K562 (cell line): ENCODE measurements at regions not wholly inside any gene's neighbourhood (a gene's known extent, or its start where the extent isn't known, plus 50 kb on each side); places are given as distances from the start of the nearest gene placed in this dataset.

ENCODE experiments used
- ATAC-seq: fragments of 200-7000 bp; cut with Tn5 transposase; 3 replicates; pipeline ENCODE4 v1.9.1; 2020; ENCODE audit warnings: moderate library complexity
- BruUV-seq: library from RNA; stranded (reverse); fragments of 400-500 nt; replicated peaks from 2 replicates; lab custom pipeline; 2021; lab: Mats Ljungman, UMichigan
- CTCF ChIA-PET: fragments of 300-600 bp; formaldehyde crosslinking; extraction: SDS; loops from one replicate; lab custom pipeline; 2021; ENCODE audit warnings: low intra/inter-chr PET ratio; lab: Yijun Ruan, JAX
- POLR2A ChIA-PET: fragments of 300-600, 350-650 bp; sonication (Branson Sonifier 250); formaldehyde crosslinking; extraction: SDS; loops from one replicate; lab custom pipeline; 2021; ENCODE audit warnings: antibody characterized with exemption, inconsistent platforms; lab: Yijun Ruan, JAX
- DNase-seq, 4 experiments: peaks; one replicate each; pipeline versions ENCODE4 v3.0.0 to v3.0.0-alpha.2; 2011 to 2018; ENCODE audit warnings: low spot score in 3 of 4, mixed read lengths in 3 of 4; ENCODE audit errors: extremely low read depth in 1 of 4
- FAIRE-seq: peaks from 2 replicates; lab custom pipeline; 2011; peaks lifted over from hg19 to GRCh38; lab: Jason Lieb, UNC
- H2AFZ ChIP-seq: 2 replicates; pipeline ENCODE4 v1.6.0; 2011; ENCODE audit warnings: low read depth, low read length, control low read depth, inconsistent platforms
- H3K27ac ChIP-seq: fragments of 200-600 bp; 3 replicates; pipeline ENCODE4 v1.8.0; 2011; ENCODE audit warnings: low read depth, mild to moderate bottlenecking, control low read depth, inconsistent platforms, low read length, moderate library complexity, mixed read lengths; ENCODE audit errors: extremely low read depth
- H3K27me3 ChIP-seq, 2 experiments: fragments of 300-600 bp in 1 of 2; 2 replicates in 1 of 2; 3 replicates in 1 of 2; pipeline versions ENCODE4 v1.6.0 to v1.8.0; 2011; ENCODE audit warnings: inconsistent platforms in 2 of 2, low read length in 2 of 2, mild to moderate bottlenecking in 1 of 2, mixed read lengths in 1 of 2, moderate library complexity in 1 of 2; ENCODE audit not compliant: control insufficient read depth in 2 of 2, insufficient read depth in 2 of 2
- H3K36me3 ChIP-seq: fragments of 300-600 bp; 3 replicates; pipeline ENCODE4 v1.8.0; 2011; ENCODE audit warnings: mild to moderate bottlenecking, low read length, inconsistent platforms; ENCODE audit not compliant: control insufficient read depth, insufficient read depth
- H3K4me1 ChIP-seq, 2 experiments: fragments of 200-600 bp in 1 of 2; replicated peaks in 1 of 2; 2 replicates in 1 of 2; 3 replicates in 1 of 2; pipeline versions ENCODE4 v1.5.1 to v1.8.0; 2011; ENCODE audit warnings: inconsistent platforms in 2 of 2, low read length in 2 of 2, mild to moderate bottlenecking in 1 of 2, mixed read lengths in 1 of 2, moderate library complexity in 1 of 2; ENCODE audit not compliant: control insufficient read depth in 2 of 2, insufficient read depth in 2 of 2
- H3K4me2 ChIP-seq: 2 replicates; pipeline ENCODE4 v1.6.1; 2011; ENCODE audit warnings: low read length, control low read depth, inconsistent platforms, mixed read lengths; ENCODE audit not compliant: insufficient read depth
- H3K4me3 ChIP-seq: fragments of 200-600 bp; sonication (generic), shearing (Covaris generic); 2 replicates; pipeline ENCODE4 v1.5.1; 2016; ENCODE audit warnings: control low read depth, inconsistent platforms
- H3K79me2 ChIP-seq: fragments of 200-600 bp; 3 replicates; pipeline ENCODE4 v1.8.0; 2011; ENCODE audit warnings: low read length, inconsistent platforms; ENCODE audit not compliant: control insufficient read depth, insufficient read depth
- H3K9ac ChIP-seq, 2 experiments: 2 replicates each; pipeline versions ENCODE4 v1.6.0 to v1.6.1; 2011; ENCODE audit warnings: low read depth in 2 of 2, low read length in 2 of 2, control low read depth in 1 of 2, inconsistent platforms in 1 of 2, mild to moderate bottlenecking in 1 of 2, mixed read lengths in 1 of 2; ENCODE audit not compliant: insufficient read depth in 1 of 2
- H3K9me1 ChIP-seq: one replicate; pipeline ENCODE4 v1.6.0; 2011; ENCODE audit warnings: inconsistent platforms, mild to moderate bottlenecking, low read length, moderate library complexity; ENCODE audit not compliant: control insufficient read depth, insufficient read depth
- H3K9me3 ChIP-seq: replicated peaks from 2 replicates; pipeline ENCODE4 v1.5.1; 2011; ENCODE audit warnings: low read depth, low read length, inconsistent platforms; ENCODE audit not compliant: control insufficient read depth, insufficient read depth
- H4K20me1 ChIP-seq: replicated peaks from 2 replicates; pipeline ENCODE4 v1.6.1; 2011; ENCODE audit warnings: low read length, inconsistent platforms, mixed read lengths; ENCODE audit not compliant: control insufficient read depth, insufficient read depth
- ATF4 ChIP-seq: fragments of 450-650 bp; formaldehyde crosslinking; IDR thresholded peaks from 2 replicates; pipeline ENCODE4 v1.4.0; 2022; ENCODE audit warnings: mild to moderate bottlenecking, moderate library complexity
- YY1 ChIP-seq, 3 experiments: IDR thresholded peaks; 2 replicates each; pipeline ENCODE4 v1.6.1; 2011; ENCODE audit warnings: low read length in 2 of 3, mild to moderate bottlenecking in 2 of 3, moderate library complexity in 2 of 3, borderline replicate concordance in 1 of 3, control low read depth in 1 of 3, low read depth in 1 of 3; ENCODE audit not compliant: insufficient read depth in 3 of 3, insufficient replicate concordance in 2 of 3, control insufficient read depth in 1 of 3, insufficient read length in 1 of 3; ENCODE audit errors: extremely low read depth in 1 of 3
- ZNF146 ChIP-seq: IDR thresholded peaks from one replicate; pipeline ENCODE4 v1.6.1; 2018; ENCODE audit warnings: missing compliant biosample characterization; ENCODE audit not compliant: unreplicated experiment
- WGBS: fragments of 100-300 bp; shearing (Covaris generic); methylation state at CpG from one replicate; pipeline ENCODE4 v1.1.6; 2016; ENCODE audit warnings: low coverage, mixed read lengths; ENCODE audit not compliant: insufficient coverage; ENCODE audit errors: missing lambda C conversion rate; 5-methylcytosine and 5-hydroxymethylcytosine counted together
- in situ Hi-C: fragments of 300-500 bp; cut with MboI; formaldehyde crosslinking; loops from 4 replicates; pipeline ENCODE4 v1.15.0; 2018; ENCODE audit warnings: inconsistent platforms, mixed read lengths
- intact Hi-C: fragments of 100-400 bp; cut with micrococcal nuclease; formaldehyde crosslinking; loops from 2 replicates; pipeline ENCODE4 v1.14.2; 2022

- Histone ChIP-seq H3K9ac (no peak overlapping the region), H3K27ac (no peak overlapping the region), H3K4me2 (no peak overlapping the region), H2AFZ (no peak overlapping the region), H3K4me1 (no peaks in the 10 kb centered on the region), H3K9me3 (no peaks in the 10 kb centered on the region), H3K27me3 (no peaks in the 10 kb centered on the region), H4K20me1 (no peaks in the 10 kb centered on the region), H3K79me2 (no peaks in the 10 kb centered on the region), H3K4me3 (no peak overlapping the region), H3K36me3 (no peaks in the 10 kb centered on the region), H3K9me1 (no peaks in the 10 kb centered on the region)
- DNase-seq: no peak
- FAIRE-seq: no peak
- 56% methylated on average over 5 of the region's 5 CpGs for WGBS
- ChIA-PET CTCF (no interaction called here), POLR2A (no interaction called here)
- no TSS peak for BruUV-seq
- intact Hi-C loops: no loop called here
- in situ Hi-C loops: no loop called here
- ATAC-seq: no peak
- TF ChIP-seq ATF4 (CRISPR knock-in tag): no peak
- TF ChIP-seq YY1 (IDR thresholded peaks at IDR 0.05; ENCODE audit: borderline replicate concordance in 1 of 3, control insufficient read depth in 1 of 3, extremely low read depth in 1 of 3, insufficient read depth in 3 of 3, insufficient read length in 1 of 3, insufficient replicate concordance in 2 of 3, low read depth in 1 of 3, low read length in 2 of 3): no peak
- TF ChIP-seq ZNF146 (CRISPR knock-in tag): peak; percentile 53
- TF ChIP-seq, all 486 proteins: peak for 1
These were observed 288.9 kb downstream of the KCNRG start for GRCh38 chr13:50303963-50304721.
